ENCODE measurements at regions not wholly inside any gene's neighbourhood (a gene's known extent, or its start where the extent isn't known, plus 50 kb on each side); places are given as distances from the start of the nearest gene placed in this dataset.

- no peak overlapping the region for H3K9ac ChIP-seq (ENCODE audit: low read length)
- no peak overlapping the region for H3K27ac ChIP-seq (ENCODE audit: low read length)
- H3K4me3 ChIP-seq (ENCODE audit: low read length), result no peak overlapping the region
- H3K9me3 ChIP-seq (ENCODE audit: insufficient read depth, low read length), result no peaks in the 10 kb centered on the region
- H3K27me3 ChIP-seq (ENCODE audit: low read depth, low read length), result peaks cover 18% of the 10 kb centered on the region
- no peak overlapping the region for H2AFZ ChIP-seq (ENCODE audit: low read depth, low read length)
- H4K20me1 ChIP-seq (ENCODE audit: insufficient read depth, low read length), result no peaks in the 10 kb centered on the region
- H3K4me1 ChIP-seq (ENCODE audit: low read length), result no peaks in the 10 kb centered on the region
- no peaks in the 10 kb centered on the region for H3K36me3 ChIP-seq (replicated peaks; ENCODE audit: low read depth, low read length)
- no peaks in the 10 kb centered on the region for H3K79me2 ChIP-seq (ENCODE audit: low read length)
- no peak for TF ChIP-seq EZH2phosphoT487 (IDR thresholded peaks at IDR 0.05; ENCODE audit: low read depth)
- TF ChIP-seq CTCF (IDR thresholded peaks at IDR 0.05; ENCODE audit: low read depth, low read length), result no peak
- H3K4me2 ChIP-seq (ENCODE audit: low read length), result no peak overlapping the region
Observed at GRCh38 chr20:52921340-52921739, 50.8 kb upstream of the TSHZ2 start.

GRCh38 chr20:52918311-52918710 lies 53.8 kb upstream of the TSHZ2 start:
- no peak overlapping the region for H2AFZ ChIP-seq (ENCODE audit: low read depth, low read length)
- no peak overlapping the region for H3K27ac ChIP-seq (ENCODE audit: low read length)
- no peak overlapping the region for H3K9ac ChIP-seq (ENCODE audit: low read length)
- no peaks in the 10 kb centered on the region for H3K79me2 ChIP-seq (ENCODE audit: low read length)
- H3K27me3 ChIP-seq (ENCODE audit: low read depth, low read length), result peaks cover 14% of the 10 kb centered on the region; the same call in 1 of the 2 replicates
- H3K4me2 ChIP-seq (ENCODE audit: low read length), result no peak overlapping the region
- H3K4me3 ChIP-seq (ENCODE audit: low read length), result no peak overlapping the region
- no peaks in the 10 kb centered on the region for H4K20me1 ChIP-seq (ENCODE audit: insufficient read depth, low read length)
- no peaks in the 10 kb centered on the region for H3K36me3 ChIP-seq (replicated peaks; ENCODE audit: low read depth, low read length)
- TF ChIP-seq EZH2phosphoT487 (IDR thresholded peaks at IDR 0.05; ENCODE audit: low read depth), result no peak
- TF ChIP-seq CTCF (IDR thresholded peaks at IDR 0.05; ENCODE audit: low read depth, low read length), result no peak
- no peaks in the 10 kb centered on the region for H3K4me1 ChIP-seq (ENCODE audit: low read length)
- H3K9me3 ChIP-seq (ENCODE audit: insufficient read depth, low read length), result peaks cover 4% of the 10 kb centered on the region; the same call in 1 of the 2 replicates

GRCh38 chr20:52915564-52915963 lies 56.6 kb upstream of the TSHZ2 start:
- no peak overlapping the region for H3K27ac ChIP-seq (ENCODE audit: low read length)
- H3K9ac ChIP-seq (ENCODE audit: low read length), result no peak overlapping the region
- no peak for TF ChIP-seq CTCF (IDR thresholded peaks at IDR 0.05; ENCODE audit: low read depth, low read length)
- no peak for TF ChIP-seq EZH2phosphoT487 (IDR thresholded peaks at IDR 0.05; ENCODE audit: low read depth)

GRCh38 chr20:52914870-52915269 lies 57.3 kb upstream of the TSHZ2 start:
- TF ChIP-seq CTCF (IDR thresholded peaks at IDR 0.05; ENCODE audit: low read depth, low read length) (no peak), EZH2phosphoT487 (IDR thresholded peaks at IDR 0.05; ENCODE audit: low read depth) (no peak)
- no peaks in the 10 kb centered on the region for H3K4me1 ChIP-seq (ENCODE audit: low read length)
- H3K79me2 ChIP-seq (ENCODE audit: low read length), result no peaks in the 10 kb centered on the region
- H3K9ac ChIP-seq (ENCODE audit: low read length), result no peak overlapping the region
- H2AFZ ChIP-seq (ENCODE audit: low read depth, low read length), result no peak overlapping the region
- H4K20me1 ChIP-seq (ENCODE audit: insufficient read depth, low read length), result no peaks in the 10 kb centered on the region
- no peak overlapping the region for H3K4me2 ChIP-seq (ENCODE audit: low read length)
- H3K36me3 ChIP-seq (replicated peaks; ENCODE audit: low read depth, low read length), result no peaks in the 10 kb centered on the region
- peaks cover 16% of the 10 kb centered on the region; the same call in 1 of the 2 replicates for H3K27me3 ChIP-seq (ENCODE audit: low read depth, low read length)
- no peak overlapping the region for H3K27ac ChIP-seq (ENCODE audit: low read length)
- no peak overlapping the region for H3K4me3 ChIP-seq (ENCODE audit: low read length)
- peaks cover 4% of the 10 kb centered on the region; the same call in 1 of the 2 replicates for H3K9me3 ChIP-seq (ENCODE audit: insufficient read depth, low read length)

More at GRCh38 chr20:52915564-52915963, 56.6 kb upstream of the TSHZ2 start:
- no peak overlapping the region for H2AFZ ChIP-seq (ENCODE audit: low read depth, low read length)
- no peaks in the 10 kb centered on the region for H3K36me3 ChIP-seq (replicated peaks; ENCODE audit: low read depth, low read length)
- no peak overlapping the region for H3K4me3 ChIP-seq (ENCODE audit: low read length)
- H3K4me2 ChIP-seq (ENCODE audit: low read length), result no peak overlapping the region
- peaks cover 13% of the 10 kb centered on the region; the same call in 1 of the 2 replicates for H3K27me3 ChIP-seq (ENCODE audit: low read depth, low read length)
- no peaks in the 10 kb centered on the region for H4K20me1 ChIP-seq (ENCODE audit: insufficient read depth, low read length)
- no peaks in the 10 kb centered on the region for H3K79me2 ChIP-seq (ENCODE audit: low read length)
- no peaks in the 10 kb centered on the region for H3K4me1 ChIP-seq (ENCODE audit: low read length)
- peaks cover 4% of the 10 kb centered on the region; the same call in 1 of the 2 replicates for H3K9me3 ChIP-seq (ENCODE audit: insufficient read depth, low read length)
